ENCODE measurements at regions not wholly inside any gene's neighbourhood (a gene's known extent, or its start where the extent isn't known, plus 50 kb on each side); places are given as distances from the start of the nearest gene placed in this dataset.
"Not testable (repeated sequence)": the region's sequence is repeated elsewhere in the genome, so short reads cannot be mapped to it uniquely, and the experiment has no call there.

GRCh38 chr13:80499536-80500290 lies 158.8 kb upstream of the SPRY2 start:
- peak; percentile 37 for DNase-seq (ENCODE audit: low read depth)

GRCh38 chr13:80498433-80498832 lies 157.5 kb upstream of the SPRY2 start:
- DNase-seq (ENCODE audit: low read depth): no peak

- DNase-seq (ENCODE audit: low read depth): no peak
Measured at GRCh38 chr13:80497978-80498377, 157.1 kb upstream of the SPRY2 start.

- DNase-seq (ENCODE audit: low read depth): no peak
Measured at GRCh38 chr13:80497439-80497838, 156.5 kb upstream of the SPRY2 start.

GRCh38 chr13:80496721-80497397 lies 155.9 kb upstream of the SPRY2 start:
- no peak for DNase-seq (ENCODE audit: low read depth)

- DNase-seq (ENCODE audit: low read depth): not testable (repeated sequence)
Measured at GRCh38 chr13:80490491-80490943, 149.6 kb upstream of the SPRY2 start.

- peak; percentile 58 for DNase-seq (ENCODE audit: low read depth)
Measured at GRCh38 chr13:80486402-80486801, 145.5 kb upstream of the SPRY2 start.

GRCh38 chr13:80483157-80483556 lies 142.2 kb upstream of the SPRY2 start:
- no peak for DNase-seq (ENCODE audit: low read depth)

- DNase-seq (ENCODE audit: low read depth): no peak
Measured at GRCh38 chr13:80481588-80481987, 140.7 kb upstream of the SPRY2 start.

GRCh38 chr13:80477661-80478443 lies 136.9 kb upstream of the SPRY2 start:
- DNase-seq (ENCODE audit: low read depth): no peak

- DNase-seq (ENCODE audit: low read depth): no peak
Measured at GRCh38 chr13:80476953-80477352, 136.0 kb upstream of the SPRY2 start.

GRCh38 chr13:80475718-80476117 lies 134.8 kb upstream of the SPRY2 start:
- no peak for DNase-seq (ENCODE audit: low read depth)

- peak; percentile 77 for DNase-seq (ENCODE audit: low read depth)
Measured at GRCh38 chr13:80473695-80474094, 132.8 kb upstream of the SPRY2 start.

- peak; percentile 98 for DNase-seq (ENCODE audit: low read depth)
Measured at GRCh38 chr13:80469853-80470381, 129.0 kb upstream of the SPRY2 start.

GRCh38 chr13:80469105-80469852 lies 128.4 kb upstream of the SPRY2 start:
- no peak for DNase-seq (ENCODE audit: low read depth)

- no peak for DNase-seq (ENCODE audit: low read depth)
Measured at GRCh38 chr13:80465321-80465720, 124.4 kb upstream of the SPRY2 start.

- DNase-seq (ENCODE audit: low read depth): no peak
Measured at GRCh38 chr13:80463673-80464352, 122.9 kb upstream of the SPRY2 start.

- no peak for DNase-seq (ENCODE audit: low read depth)
Measured at GRCh38 chr13:80462567-80462966, 121.6 kb upstream of the SPRY2 start.

GRCh38 chr13:80462037-80462436 lies 121.1 kb upstream of the SPRY2 start:
- no peak for DNase-seq (ENCODE audit: low read depth)

- DNase-seq (ENCODE audit: low read depth): no peak
Measured at GRCh38 chr13:80458543-80458942, 117.6 kb upstream of the SPRY2 start.

GRCh38 chr13:80454245-80454644 lies 113.3 kb upstream of the SPRY2 start:
- DNase-seq (ENCODE audit: low read depth): peak; percentile 30

All from fibroblast of gingiva (primary cell).